GM19351 (cell line): ENCODE measurements at regions not wholly inside any gene's neighbourhood (a gene's known extent, or its start where the extent isn't known, plus 50 kb on each side); places are given as distances from the start of the nearest gene placed in this dataset.
"Not testable (repeated sequence)": the region's sequence is repeated elsewhere in the genome, so short reads cannot be mapped to it uniquely, and the experiment has no call there.

ENCODE experiments used
- ATAC-seq: cut with Tn5 transposase; IDR thresholded peaks from one replicate; pipeline ENCODE4 v1.9.1; 2021; ENCODE audit warnings: mild to moderate bottlenecking, moderate library complexity; ENCODE audit not compliant: unreplicated experiment

- no peak for ATAC-seq
These were observed 841.2 kb downstream of the CDH8 start for GRCh38 chr16:61195006-61195405.

- ATAC-seq = no peak
These were observed 841.7 kb downstream of the CDH8 start for GRCh38 chr16:61194573-61194972.

GRCh38 chr16:61182391-61182790, 853.8 kb downstream of the CDH8 start:
- ATAC-seq = no peak

GRCh38 chr16:61181982-61182381, 854.3 kb downstream of the CDH8 start:
- ATAC-seq = no peak

GRCh38 chr16:61179561-61179960, 856.7 kb downstream of the CDH8 start:
- ATAC-seq = no peak

- no peak for ATAC-seq
These were observed 870.4 kb downstream of the CDH8 start for GRCh38 chr16:61165797-61166196.

GRCh38 chr16:61150351-61150750, 885.9 kb downstream of the CDH8 start:
- no peak for ATAC-seq

GRCh38 chr16:61149709-61150108, 886.5 kb downstream of the CDH8 start:
- no peak for ATAC-seq

- no peak for ATAC-seq
These were observed 887.3 kb downstream of the CDH8 start for GRCh38 chr16:61148930-61149329.

GRCh38 chr16:61146429-61146828, 889.8 kb downstream of the CDH8 start:
- ATAC-seq = no peak

GRCh38 chr16:61131447-61131846, 904.8 kb downstream of the CDH8 start:
- no peak for ATAC-seq

GRCh38 chr16:61128545-61129323, 907.5 kb downstream of the CDH8 start:
- ATAC-seq = no peak

- no peak for ATAC-seq
These were observed 930.7 kb downstream of the CDH8 start for GRCh38 chr16:61105544-61105943.

GRCh38 chr16:61098505-61098904, 937.7 kb downstream of the CDH8 start:
- no peak for ATAC-seq

- ATAC-seq = not testable (repeated sequence)
These were observed 944.9 kb downstream of the CDH8 start for GRCh38 chr16:61091300-61091699.

GRCh38 chr16:61083711-61084110, 952.5 kb downstream of the CDH8 start:
- no peak for ATAC-seq

- no peak for ATAC-seq
These were observed 961.9 kb downstream of the CDH8 start for GRCh38 chr16:61074324-61074723.

GRCh38 chr16:61057635-61058034, 978.6 kb downstream of the CDH8 start:
- no peak for ATAC-seq

- ATAC-seq = no peak
These were observed 985.7 kb downstream of the CDH8 start for GRCh38 chr16:61050547-61050946.

GRCh38 chr16:61045931-61046330, 990.3 kb downstream of the CDH8 start:
- ATAC-seq = no peak

GRCh38 chr16:61042737-61043136, 993.5 kb downstream of the CDH8 start:
- ATAC-seq = no peak

GRCh38 chr16:61030616-61031015, 1005.6 kb downstream of the CDH8 start:
- ATAC-seq = no peak
